SK-N-MC (cell line): ENCODE measurements at regions not wholly inside any gene's neighbourhood (a gene's known extent, or its start where the extent isn't known, plus 50 kb on each side); places are given as distances from the start of the nearest gene placed in this dataset.

ENCODE experiments used
- EZH2 ChIP-seq: fragments of 200-600 bp; sonication (generic); IDR thresholded peaks from one replicate; pipeline ENCODE4 v1.6.1; 2017; ENCODE audit warnings: antibody characterized with exemption
- FOXP2 ChIP-seq: optimal IDR thresholded peaks from 2 replicates; pipeline ENCODE3; 2011; ENCODE audit warnings: mild to moderate bottlenecking, moderate library complexity; ENCODE audit not compliant: insufficient read depth; ENCODE audit errors: extremely low read length, control extremely low read depth
- POLR2AphosphoS5 ChIP-seq: IDR thresholded peaks from 2 replicates; pipeline ENCODE4 v1.6.1; 2012; ENCODE audit warnings: mild to moderate bottlenecking, low read depth, low read length, borderline replicate concordance

DNA sequence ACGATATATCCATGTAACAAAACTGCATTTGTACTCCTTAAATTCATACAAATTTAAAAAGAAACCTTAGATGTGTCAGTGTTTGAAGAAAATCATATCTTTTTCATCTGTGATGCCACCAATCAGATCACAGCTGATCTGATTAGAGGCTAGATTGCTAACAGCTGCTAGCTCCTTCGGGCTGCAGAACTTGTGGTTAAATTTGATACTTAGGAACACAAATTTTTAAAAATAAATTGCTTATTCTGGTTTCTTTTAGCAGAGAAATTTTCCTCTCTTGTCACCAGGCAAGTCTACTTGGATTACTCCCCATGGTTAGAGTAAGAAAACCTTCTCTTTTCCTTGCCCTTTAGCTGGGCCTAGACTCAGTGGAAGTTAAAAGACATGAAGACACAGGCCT lies 94.6 kb upstream of the RANBP6 start:
- TF ChIP-seq EZH2 (no peak), POLR2AphosphoS5 (no peak), FOXP2 (no peak)
